T-helper 2 cell treated with Interferon-gamma antibody and Interleukin-4, amounts not matched to agents 100 ng/mL and 5 ng/mL, for 36 hours (primary cell): ENCODE measurements at regions not wholly inside any gene's neighbourhood (a gene's known extent, or its start where the extent isn't known, plus 50 kb on each side); places are given as distances from the start of the nearest gene placed in this dataset.

Experiments
- intact Hi-C: fragments of 100-400 bp; cut with micrococcal nuclease; formaldehyde crosslinking; loops from one replicate; pipeline ENCODE4 v1.15.1; 2023

DNA sequence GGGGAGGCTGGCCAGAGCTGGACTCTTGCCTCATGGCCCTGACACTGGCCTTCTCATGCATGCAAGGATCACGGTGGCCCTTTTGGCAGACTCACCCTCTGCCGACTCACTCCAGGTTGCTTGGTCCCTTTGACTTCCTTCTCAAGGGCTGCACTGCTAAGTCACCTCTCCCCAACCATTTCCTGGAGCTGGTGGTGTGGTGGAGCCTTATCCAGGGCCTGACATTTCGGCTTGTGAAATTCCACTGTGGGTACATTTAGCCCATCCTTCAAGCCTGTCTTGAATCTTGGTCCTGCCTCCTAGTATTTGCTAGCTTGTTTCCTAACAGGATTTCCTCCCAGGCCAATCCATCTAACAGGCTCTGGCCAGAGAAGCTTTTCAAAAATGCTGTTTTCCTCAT lies 52.6 kb upstream of the JUN start:
- intact Hi-C loops = no loop called here

DNA sequence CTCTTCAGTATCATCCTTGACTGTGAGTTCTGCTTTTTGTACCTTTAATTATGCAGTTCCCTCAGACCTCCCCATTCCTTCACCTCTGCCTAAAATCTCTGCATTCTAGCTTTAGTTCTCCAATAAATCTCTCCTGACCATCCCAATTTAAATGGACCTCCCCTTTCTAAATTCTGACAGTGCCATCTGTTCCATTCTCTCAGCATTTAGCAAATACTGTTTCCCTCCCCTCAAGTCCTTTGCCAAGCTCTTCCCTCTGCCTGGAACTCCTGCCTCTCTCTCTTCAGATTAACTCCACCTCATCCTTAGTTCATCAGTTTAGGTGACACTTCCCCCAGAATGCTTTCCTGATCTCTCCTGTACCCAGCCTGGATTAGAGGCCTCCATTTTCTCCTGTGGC lies 54.0 kb upstream of the JUN start:
- intact Hi-C loops = no loop called here

DNA sequence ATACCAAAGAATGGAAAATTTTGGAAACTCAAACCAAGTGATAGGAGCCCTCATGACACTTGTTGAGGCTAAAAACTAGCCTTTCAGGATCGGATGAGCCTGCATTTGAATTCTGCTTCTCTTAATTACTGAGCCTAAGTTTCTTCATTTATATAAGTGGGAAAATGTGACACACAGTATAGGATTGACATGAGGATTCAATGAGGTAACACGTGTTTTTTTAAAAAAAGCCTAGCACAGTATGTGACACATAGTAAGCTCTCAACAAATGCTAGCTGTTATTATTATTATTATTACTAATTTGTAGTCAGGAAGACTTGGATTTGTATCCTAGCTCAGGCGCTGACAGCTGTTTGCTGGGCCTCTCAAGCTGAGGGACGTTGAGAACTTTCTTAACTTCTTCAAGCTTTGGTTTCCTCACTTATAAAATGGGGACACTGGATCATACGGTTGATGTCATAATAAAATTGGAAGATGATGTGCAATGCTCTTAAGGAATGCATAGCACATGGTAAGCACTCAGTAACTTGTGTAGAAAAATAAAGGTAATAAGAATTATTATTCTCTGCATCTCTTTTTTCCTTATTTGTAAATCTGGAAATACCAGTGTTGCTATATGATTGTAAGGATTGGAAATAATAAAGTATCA lies 55.4 kb upstream of the JUN start:
- intact Hi-C loops = no loop called here

DNA sequence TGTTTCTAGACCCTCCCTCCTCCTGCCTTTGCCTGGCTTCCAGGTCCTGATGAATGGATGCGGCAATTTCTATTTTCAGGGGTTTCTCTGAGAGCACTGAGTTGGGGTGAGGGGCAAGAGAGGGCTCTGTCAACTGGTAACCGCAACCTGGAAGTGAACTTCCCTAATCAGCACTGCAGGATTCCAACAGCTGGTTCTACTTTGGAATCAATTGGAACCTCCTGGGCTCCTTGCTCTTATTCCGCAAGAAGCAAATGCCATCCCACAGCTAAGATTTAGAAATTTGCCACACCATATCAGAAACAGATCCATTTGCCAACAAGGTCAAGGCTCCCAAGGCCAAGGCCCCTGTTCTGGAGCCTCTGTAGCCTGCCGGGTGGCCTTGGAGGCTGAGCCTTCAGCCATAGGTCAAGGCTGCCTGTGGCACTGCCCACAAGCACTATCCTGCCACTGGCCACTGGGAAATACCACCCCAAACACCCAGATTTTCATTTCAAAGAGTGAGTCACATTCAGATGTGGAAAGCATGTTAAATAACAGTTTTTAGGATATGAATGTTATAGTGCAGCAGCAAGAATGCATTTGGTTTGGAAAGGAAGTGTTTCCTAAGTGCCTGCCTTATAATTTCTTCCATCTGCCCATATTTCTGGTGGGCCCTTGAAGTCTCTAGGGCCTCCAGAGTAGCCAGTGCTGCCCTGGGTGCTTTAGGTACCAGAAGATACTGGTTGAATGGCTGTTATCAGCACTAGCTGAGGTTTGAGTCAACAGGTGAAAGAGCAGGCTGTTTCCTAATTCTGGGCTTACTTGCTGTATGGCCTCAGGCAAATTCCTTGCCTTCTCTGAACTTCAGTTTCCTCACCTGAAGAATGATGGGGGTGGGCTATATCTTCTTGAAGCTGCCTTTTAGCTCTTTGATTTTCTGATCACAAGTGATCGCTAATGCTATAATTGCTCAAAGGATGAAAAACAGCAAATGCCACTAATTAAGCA lies 56.3 kb upstream of the JUN start:
- intact Hi-C loops = no loop called here

DNA sequence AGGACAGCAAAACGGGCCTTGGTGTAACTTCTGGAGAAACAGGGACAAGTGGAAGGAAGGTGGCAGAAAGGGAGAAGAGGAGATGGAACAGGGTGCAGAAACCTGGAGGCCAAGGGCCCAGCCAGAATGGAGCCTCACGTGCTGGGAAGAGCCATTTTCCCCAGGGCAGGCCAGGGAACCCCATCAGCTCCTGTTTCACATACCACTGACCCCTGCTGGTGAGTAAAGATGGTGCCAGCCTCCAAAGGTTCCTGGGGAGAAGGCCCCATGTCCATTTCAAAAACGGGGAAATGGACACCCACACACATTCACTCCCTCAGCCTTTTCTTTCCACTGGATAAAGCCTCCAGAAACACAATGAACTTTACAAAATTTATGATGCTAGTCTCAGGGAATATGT lies 57.6 kb upstream of the JUN start:
- intact Hi-C loops = no loop called here

DNA sequence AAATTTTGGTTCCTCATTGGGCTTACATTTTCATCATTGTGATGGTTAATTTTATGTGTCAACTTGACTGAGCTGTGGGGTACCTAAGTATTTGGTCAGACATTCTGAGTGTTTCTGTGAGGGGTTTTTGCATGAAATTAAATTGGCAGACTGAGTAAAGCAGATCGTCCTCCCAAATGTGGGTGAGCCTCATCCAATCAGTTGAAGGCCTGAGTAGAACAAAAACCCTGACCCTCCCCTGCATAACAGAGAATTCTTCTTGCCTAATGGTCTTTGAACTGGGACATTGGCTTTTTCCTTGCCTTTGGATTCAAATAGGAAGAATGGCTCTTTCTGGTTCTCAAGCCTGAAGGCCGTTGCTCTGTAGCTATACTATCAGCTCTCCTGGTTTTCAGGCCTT lies 59.1 kb upstream of the JUN start:
- intact Hi-C loops = no loop called here

DNA sequence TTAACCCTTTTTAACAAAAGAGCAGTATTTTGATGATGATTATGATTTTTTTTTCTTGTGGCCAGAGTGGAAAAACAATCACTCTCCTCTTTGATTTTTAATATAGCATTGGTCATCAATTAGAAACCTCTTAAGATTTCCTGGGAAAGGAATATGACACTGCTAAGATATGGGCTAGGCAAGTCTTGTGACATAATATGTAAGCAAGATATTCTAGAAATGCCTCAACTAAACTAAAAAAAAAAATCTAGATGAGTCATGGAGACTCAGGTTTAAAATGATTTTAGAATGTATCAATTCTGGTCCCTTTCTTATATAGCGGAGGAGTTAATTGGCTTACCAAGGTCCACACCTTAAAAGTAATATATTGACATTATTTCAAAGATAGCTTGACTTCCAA lies 60.3 kb upstream of the JUN start:
- intact Hi-C loops = no loop called here

DNA sequence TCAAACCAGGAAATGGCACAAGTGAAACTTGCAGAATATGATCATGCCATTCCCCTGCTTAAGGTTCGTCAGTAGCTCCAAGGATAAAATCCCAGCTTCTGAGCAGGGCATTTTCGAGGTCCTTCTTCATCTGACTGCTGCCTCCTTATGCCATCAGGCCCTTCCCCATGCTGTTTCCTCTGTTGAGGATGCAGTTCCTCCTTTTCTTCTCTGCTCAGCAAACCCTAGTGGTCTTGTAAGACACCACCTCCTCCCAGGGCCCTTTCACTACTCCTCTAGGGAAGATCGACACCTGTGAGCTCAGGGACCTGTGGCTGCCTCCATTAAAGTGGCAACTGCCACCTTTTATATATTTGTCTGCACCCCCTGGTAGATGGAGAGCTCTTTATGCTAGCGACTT lies 62.1 kb upstream of the JUN start:
- intact Hi-C loops = no loop called here

DNA sequence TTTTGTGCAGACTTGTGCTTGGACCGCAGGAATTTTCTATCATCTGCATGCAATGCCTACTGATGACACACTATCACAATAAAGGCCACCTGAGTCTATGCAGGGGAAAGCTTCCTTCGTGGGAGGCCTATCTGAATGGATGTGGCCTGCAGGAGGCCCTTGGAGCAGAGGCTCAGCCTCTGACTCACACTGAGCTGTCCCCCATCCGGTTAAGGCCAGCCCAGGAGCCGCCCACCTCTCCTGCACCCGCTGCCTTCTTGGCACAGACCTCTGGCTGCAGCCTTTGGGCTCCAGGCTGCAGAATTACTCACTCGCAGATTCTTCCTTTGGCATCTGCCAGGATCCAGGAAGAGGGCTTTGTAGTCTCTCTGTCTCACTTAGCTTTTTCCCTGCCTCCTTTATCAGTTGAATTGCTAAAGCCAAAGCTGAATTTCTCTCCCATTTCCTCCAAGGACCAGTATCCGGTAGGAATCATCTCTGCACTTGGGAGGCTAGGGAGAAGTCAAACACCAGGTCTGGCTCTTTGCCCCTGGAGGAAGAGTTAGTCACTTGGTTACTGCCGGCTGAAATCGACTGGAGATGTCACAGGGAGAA lies 65.1 kb upstream of the JUN start:
- intact Hi-C loops = no loop called here

DNA sequence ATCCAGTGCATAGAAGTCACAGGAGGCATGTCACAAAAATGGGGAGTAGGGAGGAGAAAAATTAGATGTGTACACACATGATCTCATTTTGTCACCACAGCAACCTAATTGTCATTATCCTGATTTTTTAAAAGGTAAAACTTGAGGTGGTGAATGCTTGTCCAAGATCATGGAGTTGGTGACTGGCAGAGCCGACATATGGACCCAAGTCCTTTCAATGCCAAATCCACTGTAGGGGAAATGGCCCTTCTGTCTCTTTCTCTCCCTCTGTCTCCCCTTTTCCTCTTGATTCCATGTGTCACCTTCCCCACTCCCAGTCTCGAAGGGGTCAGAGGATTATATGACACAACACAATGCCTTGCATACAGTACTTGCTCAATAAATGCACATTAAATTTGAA lies 65.7 kb upstream of the JUN start:
- intact Hi-C loops = no loop called here

DNA sequence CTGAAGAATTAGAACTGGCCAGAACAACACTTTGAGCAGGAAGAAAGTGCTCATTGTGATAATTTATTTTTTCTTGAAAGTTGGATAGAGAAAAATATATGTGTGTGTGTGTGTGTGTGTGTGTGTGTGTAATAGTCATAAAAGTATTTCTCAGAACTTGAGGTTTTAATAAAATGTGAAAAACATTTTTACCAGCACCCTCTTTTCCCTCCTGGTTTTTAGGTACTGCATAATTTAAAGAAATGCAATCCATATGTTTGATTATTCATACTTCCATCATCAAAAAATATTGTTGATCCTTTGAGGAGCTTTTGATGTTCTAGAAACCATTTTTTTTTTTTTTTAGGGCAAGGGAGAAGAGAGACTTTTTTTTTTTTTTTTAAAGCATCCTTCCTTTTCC lies 66.8 kb upstream of the JUN start:
- intact Hi-C loops = no loop called here

DNA sequence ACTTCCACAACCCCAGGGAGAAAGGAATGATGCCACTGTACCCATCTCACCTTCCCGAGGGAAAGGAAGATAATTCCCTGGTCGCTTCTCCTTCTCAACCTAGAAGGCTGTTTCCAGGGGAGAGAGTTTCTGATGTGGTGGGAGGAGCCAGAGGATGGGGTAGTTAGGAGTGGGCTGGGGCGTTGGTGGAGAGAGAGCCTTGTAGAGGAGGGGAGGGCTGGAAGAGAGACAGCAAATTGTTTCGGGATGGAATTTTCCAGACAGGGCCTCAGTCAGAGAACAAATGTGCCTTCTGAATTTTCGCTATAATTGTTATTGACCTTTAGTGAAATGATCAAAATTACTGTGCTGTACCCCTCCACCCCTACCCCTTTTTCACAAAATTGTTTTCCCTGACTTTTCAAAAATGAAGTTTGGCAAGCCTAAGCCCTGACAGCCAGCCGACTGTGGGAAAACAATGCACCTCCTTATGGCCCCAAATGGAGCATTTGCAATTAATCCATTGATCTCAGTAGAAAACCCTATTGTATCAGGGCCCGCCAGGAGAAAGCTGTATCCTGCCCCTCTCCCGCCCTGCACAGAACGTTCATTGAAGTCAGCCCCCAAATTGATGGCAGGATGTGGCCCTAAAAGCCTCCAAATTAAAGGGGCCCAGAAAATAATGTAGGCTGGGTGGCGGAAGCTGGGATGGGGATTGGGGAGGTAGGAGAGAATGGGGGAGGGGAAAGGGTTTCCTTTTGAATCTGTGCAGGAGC lies 69.1 kb upstream of the JUN start:
- intact Hi-C loops = no loop called here

DNA sequence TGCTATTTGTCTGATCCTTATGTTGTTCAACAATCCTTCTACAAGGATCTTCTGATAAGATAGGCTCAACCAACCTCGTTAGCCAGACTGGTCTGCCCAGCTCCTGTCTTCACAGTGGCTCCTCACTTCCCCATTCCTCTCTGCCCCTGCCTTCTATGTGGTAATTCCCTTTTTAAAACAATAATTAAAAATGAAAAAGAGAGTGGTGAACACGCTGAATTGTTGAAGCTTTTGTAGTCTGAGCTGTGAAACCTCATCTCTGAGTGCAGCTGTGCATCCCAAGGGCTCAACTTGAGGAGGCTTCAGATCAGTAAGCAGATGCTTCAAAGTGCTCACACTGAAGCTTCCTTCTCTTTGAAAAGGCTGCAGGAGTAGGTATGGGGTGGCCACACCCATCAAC lies 70.7 kb upstream of the JUN start:
- intact Hi-C loops = no loop called here

DNA sequence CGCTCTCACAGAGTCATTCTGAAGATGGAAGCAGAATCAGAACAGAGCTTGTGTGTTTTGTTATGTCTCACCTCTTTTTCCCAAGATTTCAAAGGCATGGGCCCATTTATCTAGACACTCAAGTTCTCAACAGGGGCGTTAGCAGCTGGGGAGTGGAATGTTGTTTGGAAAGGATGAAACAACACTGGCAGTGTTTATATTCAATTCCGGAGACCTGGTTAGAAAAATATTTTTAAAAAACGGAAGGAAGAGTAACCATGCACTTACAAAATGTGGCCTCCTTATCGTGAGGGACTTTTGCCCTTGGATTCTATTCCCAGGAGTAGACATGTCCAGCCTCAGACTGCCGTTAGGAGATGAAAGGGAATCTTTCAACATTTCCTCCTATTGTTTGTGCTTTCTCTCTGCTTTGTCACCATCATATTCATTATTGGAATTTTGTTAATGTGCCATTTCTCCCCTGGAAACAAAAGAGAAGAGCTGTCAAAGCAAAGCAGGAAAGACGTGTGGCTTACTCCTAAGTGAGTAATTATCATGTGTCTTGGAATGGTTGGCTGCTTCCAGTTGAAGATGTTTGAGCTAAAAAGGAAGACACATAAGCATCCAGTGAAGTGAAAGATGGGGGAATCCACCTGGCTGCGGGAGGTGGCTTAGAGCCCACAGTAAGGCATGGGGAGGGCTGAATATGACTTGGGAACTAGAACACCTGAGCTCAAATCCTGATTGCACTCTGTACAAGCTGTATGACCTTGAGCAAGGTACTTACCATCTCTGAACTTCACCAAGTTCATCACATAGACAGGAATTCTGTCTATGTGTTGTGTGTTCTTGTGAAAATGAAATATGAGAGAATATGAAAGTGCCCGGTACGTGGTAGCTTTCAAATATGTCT lies 71.7 kb upstream of the JUN start:
- intact Hi-C loops = loop anchor here (2.0 kb wide), 1 partner anchor 39 kb away; no protein-coding TSS in a partner anchor

DNA sequence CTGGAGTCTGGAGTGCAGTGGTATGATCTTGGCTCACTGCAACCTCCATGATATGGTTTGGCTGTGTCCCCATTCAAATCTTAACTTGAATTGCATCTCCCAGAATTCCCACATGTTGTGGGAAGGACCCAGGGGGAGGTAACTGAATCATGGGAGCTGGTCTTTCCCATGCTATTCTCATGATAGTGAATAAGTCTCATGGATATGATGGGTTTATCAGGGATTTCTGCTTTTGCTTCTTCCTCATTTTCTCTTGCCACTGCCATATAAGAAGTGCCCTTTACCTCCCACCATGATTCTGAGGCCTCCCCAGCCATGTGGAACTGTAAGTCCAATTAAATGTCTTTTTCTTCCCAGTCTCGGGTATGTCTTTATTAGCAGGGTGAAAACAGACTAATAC lies 72.4 kb upstream of the JUN start:
- intact Hi-C loops = loop anchor here (2.0 kb wide), 1 partner anchor 39 kb away; no protein-coding TSS in a partner anchor

DNA sequence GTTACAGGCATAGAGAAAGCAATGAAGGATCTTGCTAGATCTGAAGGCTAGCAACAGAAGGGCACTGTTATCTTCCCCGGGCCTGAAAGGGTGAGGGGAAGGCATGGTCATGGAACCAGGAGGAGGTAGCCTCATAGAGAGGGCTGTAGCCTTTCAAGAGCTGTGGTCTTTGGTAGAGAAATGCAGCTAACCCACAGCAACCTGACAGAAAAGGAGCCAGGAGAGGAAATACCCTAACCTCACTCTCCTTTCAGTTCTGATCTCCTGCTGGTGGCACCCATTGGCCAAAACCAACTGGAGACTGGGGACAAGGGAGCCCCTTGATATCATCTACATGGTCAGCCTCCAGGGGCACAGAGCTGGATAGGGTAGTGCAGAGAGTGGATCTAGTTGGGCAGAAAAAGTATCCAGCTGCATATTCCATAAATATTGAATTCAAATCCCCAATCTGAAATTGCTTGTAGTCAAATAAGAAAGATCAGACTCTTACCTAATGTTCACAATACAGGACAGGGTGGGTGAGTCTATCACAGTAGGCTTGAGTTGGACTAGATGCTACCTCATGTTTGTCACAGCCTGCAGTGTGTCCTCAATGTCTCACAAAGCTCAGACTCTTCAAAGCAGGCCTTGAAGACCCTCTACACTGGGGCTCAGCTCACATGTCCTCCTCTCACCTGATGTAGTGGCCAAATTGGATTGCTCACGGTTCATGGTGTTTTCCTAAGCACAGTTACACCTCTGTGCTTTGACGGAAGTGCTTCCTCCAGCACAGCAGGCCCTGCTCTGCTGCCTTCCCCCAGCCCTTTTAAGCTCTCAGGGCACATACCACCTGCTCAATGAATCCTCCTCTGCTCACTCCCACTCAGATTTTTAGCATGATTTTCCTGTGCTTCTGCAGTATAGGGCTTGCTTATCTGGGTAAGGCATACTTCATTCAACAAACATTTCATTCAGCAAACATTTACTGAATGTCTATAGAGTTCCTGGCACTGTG lies 74.1 kb upstream of the JUN start:
- intact Hi-C loops = loop anchor here (2.0 kb wide), 1 partner anchor 41 kb away; no protein-coding TSS in a partner anchor

DNA sequence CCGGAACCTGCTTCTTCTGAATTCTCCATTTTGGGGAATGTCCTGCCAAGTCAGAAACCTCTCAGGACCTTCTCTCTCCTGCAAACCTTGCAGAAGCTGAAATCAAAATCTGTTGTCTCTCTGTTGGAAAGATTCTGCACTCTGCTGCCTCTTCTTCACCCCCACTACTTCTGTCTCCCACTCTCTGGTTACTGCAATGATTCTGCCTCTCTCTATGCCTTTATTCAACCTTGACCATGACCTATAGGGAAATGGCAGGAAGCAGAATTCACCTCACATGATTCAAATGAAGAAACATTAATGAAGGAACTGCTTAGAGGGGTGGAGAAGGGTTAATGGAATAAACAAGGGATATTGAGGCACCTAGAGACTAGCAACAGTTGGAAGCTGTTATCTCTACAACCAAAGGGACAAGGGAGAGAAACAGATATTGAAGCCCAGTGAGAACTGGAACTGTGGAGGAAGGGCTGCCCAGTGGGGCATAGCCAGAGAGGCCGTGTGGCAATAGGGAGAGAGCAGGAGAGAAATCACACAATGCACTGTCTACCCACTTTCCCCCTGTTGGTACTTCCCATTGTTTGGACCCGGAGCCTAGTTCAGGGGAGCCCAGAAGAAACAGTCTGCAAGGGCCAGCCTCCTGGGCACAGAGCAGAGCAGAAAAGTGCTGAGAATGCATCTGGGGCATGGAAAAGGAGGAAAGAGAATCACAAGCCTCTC lies 76.1 kb upstream of the JUN start:
- intact Hi-C loops = no loop called here

DNA sequence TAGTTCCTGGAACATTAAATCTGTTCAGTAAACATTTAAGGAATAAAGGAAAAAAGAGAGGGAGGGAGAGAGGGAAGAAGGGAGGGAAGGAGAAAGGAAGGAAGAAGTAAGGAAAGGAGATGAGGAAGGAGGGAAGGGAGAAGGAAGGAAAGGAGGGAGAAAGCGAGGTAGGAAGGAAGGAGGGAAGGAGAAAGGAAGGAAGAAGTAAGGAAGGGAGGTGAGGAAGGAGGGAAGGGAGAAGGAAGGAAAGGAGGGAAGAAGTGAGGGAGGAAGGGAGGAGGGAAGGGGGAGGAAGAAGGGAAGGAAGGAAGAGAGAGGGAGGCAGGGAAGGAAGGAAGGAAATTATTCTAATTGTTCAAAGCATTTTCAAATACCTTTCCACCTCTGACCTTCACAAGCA lies 77.2 kb upstream of the JUN start:
- intact Hi-C loops = no loop called here

DNA sequence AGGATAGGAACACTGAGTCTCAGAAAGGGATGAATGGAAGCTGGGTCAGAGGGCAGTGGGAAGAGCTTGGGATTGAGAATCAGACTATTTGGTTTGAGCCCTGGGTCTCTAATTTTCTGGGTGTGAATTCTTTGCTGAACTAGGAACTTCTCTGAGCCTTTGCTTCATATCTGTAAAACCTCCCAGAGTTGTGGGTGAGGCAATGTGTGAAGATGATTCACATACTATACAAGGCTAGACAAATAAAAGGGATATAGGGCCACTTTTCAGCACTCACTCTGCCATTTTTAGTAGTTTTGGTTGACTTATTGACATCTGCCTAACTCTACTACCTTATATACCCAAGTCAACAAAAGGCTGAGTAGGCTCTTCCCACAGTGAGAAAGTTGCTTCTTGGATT lies 77.7 kb upstream of the JUN start:
- intact Hi-C loops = no loop called here
